GM12878 (cell line): ENCODE measurements at regions not wholly inside any gene's neighbourhood (a gene's known extent, or its start where the extent isn't known, plus 50 kb on each side); places are given as distances from the start of the nearest gene placed in this dataset.

Experiments used
- ATAC-seq: fragments of 200-7000 bp; cut with Tn5 transposase; 3 replicates; pipeline ENCODE4 v1.9.1; 2020; ENCODE audit warnings: mild to moderate bottlenecking, moderate library complexity
- BruUV-seq: library from RNA; stranded (reverse); fragments of 400-500 nt; replicated peaks from 2 replicates; lab custom pipeline; 2021; lab: Mats Ljungman, UMichigan
- CTCF ChIA-PET: fragments of 300-600 bp; sonication (Branson Sonifier 250); formaldehyde crosslinking; extraction: SDS; loops from one replicate; lab custom pipeline; 2021; ENCODE audit warnings: inconsistent platforms; lab: Yijun Ruan, JAX
- POLR2A ChIA-PET: fragments of 350-600 bp; formaldehyde crosslinking; extraction: SDS; loops from one replicate; lab custom pipeline; 2021; ENCODE audit warnings: inconsistent platforms; lab: Charles Lee
- RAD21 ChIA-PET: fragments of 300-600 bp; sonication (Branson Sonifier 250); formaldehyde crosslinking; loops from one replicate; lab custom pipeline; 2023; ENCODE audit warnings: antibody characterized with exemption; ENCODE audit not compliant: unreplicated experiment; lab: Charles Lee
- SMC1A ChIA-PET: fragments of 300-600 bp; sonication (Branson Sonifier 250); formaldehyde crosslinking; loops from one replicate; lab custom pipeline; 2023; ENCODE audit not compliant: unreplicated experiment, uncharacterized antibody; lab: Charles Lee
- DNase-seq: peaks from one replicate; pipeline ENCODE4 v3.0.0-alpha.2; 2011; ENCODE audit warnings: low read depth, low spot score
- FAIRE-seq: peaks from 3 replicates; lab custom pipeline; 2011; peaks lifted over from hg19 to GRCh38; lab: Jason Lieb, UNC
- H2AFZ ChIP-seq: 2 replicates; pipeline ENCODE4 v1.6.0; 2011; ENCODE audit warnings: low read depth, low read length, control low read depth; ENCODE audit not compliant: control insufficient read depth
- H3K27ac ChIP-seq: 2 replicates; pipeline ENCODE4 v1.5.1; 2011; ENCODE audit warnings: control low read depth; ENCODE audit not compliant: control insufficient read depth, insufficient read depth
- H3K27me3 ChIP-seq, 2 experiments: replicated peaks in 1 of 2; 2 replicates each; pipeline versions ENCODE4 v1.6.0 to v1.6.1; 2011; ENCODE audit warnings: low read length in 1 of 2; ENCODE audit not compliant: control insufficient read depth in 2 of 2, insufficient read depth in 2 of 2
- H3K36me3 ChIP-seq, 2 experiments: 2 replicates each; pipeline ENCODE4 v1.5.1; 2011; ENCODE audit warnings: low read length in 1 of 2; ENCODE audit not compliant: control insufficient read depth in 2 of 2, insufficient read depth in 2 of 2
- H3K4me1 ChIP-seq: 2 replicates; pipeline ENCODE4 v1.6.1; 2011; ENCODE audit warnings: mild to moderate bottlenecking, low read length, moderate library complexity, mixed read lengths; ENCODE audit not compliant: control insufficient read depth, insufficient read depth
- H3K4me2 ChIP-seq: 2 replicates; pipeline ENCODE4 v1.6.0; 2011; ENCODE audit warnings: control low read depth; ENCODE audit not compliant: control insufficient read depth, insufficient read depth
- H3K4me3 ChIP-seq: fragments of 200-600 bp; sonication (generic); 2 replicates; pipeline ENCODE4 v1.5.1; 2016
- H3K79me2 ChIP-seq: 2 replicates; pipeline ENCODE4 v1.6.0; 2011; ENCODE audit warnings: low read length; ENCODE audit not compliant: control insufficient read depth, insufficient read depth
- H3K9ac ChIP-seq: 2 replicates; pipeline ENCODE4 v1.8.0; 2011; ENCODE audit warnings: low read length, control low read depth, mixed read lengths; ENCODE audit not compliant: control insufficient read depth, insufficient read depth
- H3K9me3 ChIP-seq: replicated peaks from 3 replicates; pipeline ENCODE4 v1.5.1; 2011; ENCODE audit warnings: mild to moderate bottlenecking, low read length; ENCODE audit not compliant: control insufficient read depth, insufficient read depth
- H4K20me1 ChIP-seq: 2 replicates; pipeline ENCODE4 v1.6.0; 2011; ENCODE audit not compliant: control insufficient read depth, insufficient read depth
- BMI1 ChIP-seq: fragments of 450-650 bp; IDR thresholded peaks from 2 replicates; pipeline ENCODE4 v1.6.1; 2016; ENCODE audit warnings: mild to moderate bottlenecking, moderate library complexity, borderline replicate concordance
- CEBPB ChIP-seq, 2 experiments: fragments of 150-350 bp in 1 of 2; IDR thresholded peaks; 2 replicates each; pipeline ENCODE4 v1.6.1; 2012 to 2014; ENCODE audit warnings: low read depth in 2 of 2, low read length in 2 of 2, borderline replicate concordance in 1 of 2, inconsistent platforms in 1 of 2
- CHD1 ChIP-seq: IDR thresholded peaks from 2 replicates; pipeline ENCODE4 v1.6.1; 2012; ENCODE audit warnings: low read depth, low read length, improper control_type of control experiment
- EP300 ChIP-seq, 2 experiments: fragments of 150-350 bp in 1 of 2; IDR thresholded peaks; 2 replicates each; pipeline ENCODE4 v1.6.1; 2011 to 2012; ENCODE audit warnings: low read depth in 2 of 2, low read length in 2 of 2, borderline replicate concordance in 1 of 2, improper control_type of control experiment in 1 of 2, inconsistent platforms in 1 of 2; ENCODE audit not compliant: control insufficient read depth in 1 of 2
- FOXM1 ChIP-seq: IDR thresholded peaks from 2 replicates; pipeline ENCODE4 v1.6.1; 2012; ENCODE audit warnings: low read depth, mild to moderate bottlenecking, inconsistent platforms, low read length, moderate library complexity
- IKZF2 ChIP-seq, 2 experiments: fragments of 450-650 bp; IDR thresholded peaks; 2 replicates each; pipeline ENCODE4 v1.6.1; 2017; ENCODE audit warnings: mild to moderate bottlenecking in 2 of 2, moderate library complexity in 2 of 2
- LARP7 ChIP-seq: fragments of 450-650 bp; IDR thresholded peaks from 2 replicates; pipeline ENCODE4 v1.6.1; 2017; ENCODE audit warnings: mild to moderate bottlenecking
- NFXL1 ChIP-seq: fragments of 450-650 bp; IDR thresholded peaks from 2 replicates; pipeline ENCODE4 v1.6.1; 2017; ENCODE audit warnings: antibody characterized with exemption, mild to moderate bottlenecking, borderline replicate concordance
- POLR2AphosphoS5 ChIP-seq: IDR thresholded peaks from 2 replicates; pipeline ENCODE4 v1.6.1; 2011; ENCODE audit warnings: mild to moderate bottlenecking, low read length, inconsistent platforms
- SMC3 ChIP-seq: IDR thresholded peaks from 2 replicates; pipeline ENCODE4 v1.6.1; 2011; ENCODE audit warnings: low read length, improper control_type of control experiment, borderline replicate concordance
- TCF12 ChIP-seq: IDR thresholded peaks from 2 replicates; pipeline ENCODE4 v1.6.1; 2011; ENCODE audit warnings: low read depth, mild to moderate bottlenecking, low read length
- ZZZ3 ChIP-seq: IDR thresholded peaks from 2 replicates; pipeline ENCODE4 v1.6.1; 2011; ENCODE audit warnings: low read depth; ENCODE audit not compliant: control insufficient read depth, insufficient read length
- WGBS: methylation state at CpG from one replicate; pipeline ENCODE4 v1.1.6; 2016; ENCODE audit warnings: low lambda C conversion rate; ENCODE audit not compliant: insufficient replicate concordance, insufficient coverage; ENCODE audit errors: missing lambda C conversion rate; 5-methylcytosine and 5-hydroxymethylcytosine counted together
- in situ Hi-C: fragments of 300-500 bp; cut with MboI; formaldehyde crosslinking; loops from 9 replicates; pipeline ENCODE4 v1.14.3; 2018; ENCODE audit warnings: mixed read lengths
- intact Hi-C: fragments of 100-400 bp; cut with micrococcal nuclease; formaldehyde crosslinking; loops from one replicate; pipeline ENCODE4 v1.14.2; 2022; ENCODE audit not compliant: unreplicated experiment
- TF ChIP-seq, protein P1 (sequence below): fragments of 450-650 bp; IDR thresholded peaks from 2 replicates; pipeline ENCODE4 v1.6.1; 2017; ENCODE audit warnings: mild to moderate bottlenecking, low read depth, inconsistent platforms; ENCODE audit not compliant: poor library complexity, severe bottlenecking

GRCh38 chr15:25224396-25224795 lies 214.4 kb downstream of the UBE3A start:
- no peak overlapping the region for H3K4me3 ChIP-seq
- no peak overlapping the region for H3K9ac ChIP-seq
- no peak overlapping the region for H3K4me2 ChIP-seq
- intact Hi-C loops, result no loop called here
- RAD21 ChIA-PET, result no interaction called here
- CTCF ChIA-PET, result no interaction called here
- H4K20me1 ChIP-seq, result no peaks in the 10 kb centered on the region
- in situ Hi-C loops, result loop anchor here (5.0 to 25.0 kb wide), 3 partner anchors 48 to 863 kb away; no protein-coding TSS in a partner anchor
- 47% methylated on average over 5 of the region's 5 CpGs for WGBS
- H3K27me3 ChIP-seq, result no peaks in the 10 kb centered on the region
- DNase-seq (no peak), ATAC-seq (no peak), FAIRE-seq (no peak)
- no peaks in the 10 kb centered on the region for H3K36me3 ChIP-seq
- no peaks in the 10 kb centered on the region for H3K79me2 ChIP-seq
- SMC1A ChIA-PET, result no interaction called here
- no peaks in the 10 kb centered on the region; the same call in 2 of the 3 replicates for H3K9me3 ChIP-seq
- no peak overlapping the region for H2AFZ ChIP-seq
- H3K27ac ChIP-seq, result no peak overlapping the region
- no TSS peak for BruUV-seq
- POLR2A ChIA-PET, result no interaction called here
- no peaks in the 10 kb centered on the region for H3K4me1 ChIP-seq
- TF ChIP-seq, protein P1, sequence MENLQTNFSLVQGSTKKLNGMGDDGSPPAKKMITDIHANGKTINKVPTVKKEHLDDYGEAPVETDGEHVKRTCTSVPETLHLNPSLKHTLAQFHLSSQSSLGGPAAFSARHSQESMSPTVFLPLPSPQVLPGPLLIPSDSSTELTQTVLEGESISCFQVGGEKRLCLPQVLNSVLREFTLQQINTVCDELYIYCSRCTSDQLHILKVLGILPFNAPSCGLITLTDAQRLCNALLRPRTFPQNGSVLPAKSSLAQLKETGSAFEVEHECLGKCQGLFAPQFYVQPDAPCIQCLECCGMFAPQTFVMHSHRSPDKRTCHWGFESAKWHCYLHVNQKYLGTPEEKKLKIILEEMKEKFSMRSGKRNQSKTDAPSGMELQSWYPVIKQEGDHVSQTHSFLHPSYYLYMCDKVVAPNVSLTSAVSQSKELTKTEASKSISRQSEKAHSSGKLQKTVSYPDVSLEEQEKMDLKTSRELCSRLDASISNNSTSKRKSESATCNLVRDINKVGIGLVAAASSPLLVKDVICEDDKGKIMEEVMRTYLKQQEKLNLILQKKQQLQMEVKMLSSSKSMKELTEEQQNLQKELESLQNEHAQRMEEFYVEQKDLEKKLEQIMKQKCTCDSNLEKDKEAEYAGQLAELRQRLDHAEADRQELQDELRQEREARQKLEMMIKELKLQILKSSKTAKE, result no peak
- TF ChIP-seq CHD1, result no peak

- ChIA-PET CTCF (no interaction called here), RAD21 (no interaction called here), POLR2A (no interaction called here), SMC1A (no interaction called here)
- Histone ChIP-seq H3K9me3 (no peaks in the 10 kb centered on the region; the same call in 2 of the 3 replicates), H4K20me1 (no peaks in the 10 kb centered on the region), H3K4me1 (no peaks in the 10 kb centered on the region), H3K79me2 (no peaks in the 10 kb centered on the region), H3K36me3 (no peaks in the 10 kb centered on the region), H3K27me3 (no peaks in the 10 kb centered on the region), H3K4me3 (no peak overlapping the region), H3K27ac (no peak overlapping the region), H3K9ac (no peak overlapping the region), H3K4me2 (no peak overlapping the region), H2AFZ (no peak overlapping the region)
- DNase-seq, result no peak
- no peak for FAIRE-seq
- in situ Hi-C loops (no loop called here), intact Hi-C loops (no loop called here)
- no TSS peak for BruUV-seq
- TF ChIP-seq ZZZ3 (no peak), POLR2AphosphoS5 (no peak), SMC3 (no peak), CEBPB (IDR thresholded peaks at IDR 0.05; ENCODE audit: borderline replicate concordance in 1 of 2, low read depth in 2 of 2, low read length in 2 of 2) (no peak), BMI1 (no peak), EP300 (IDR thresholded peaks at IDR 0.05; ENCODE audit: borderline replicate concordance in 1 of 2, control insufficient read depth in 1 of 2, low read depth in 2 of 2, low read length in 2 of 2) (no peak), LARP7 (no peak), TCF12 (no peak), IKZF2 (IDR thresholded peaks at IDR 0.05) (no peak), FOXM1 (no peak), NFXL1 (no peak)
- ATAC-seq, result no peak
- 24% methylated on average over 6 of the region's 6 CpGs for WGBS
Measured at GRCh38 chr15:25226360-25226759, 212.5 kb downstream of the UBE3A start.
